Transverse colon (tissue), 4 donors: ENCODE measurements at regions not wholly inside any gene's neighbourhood (a gene's known extent, or its start where the extent isn't known, plus 50 kb on each side); places are given as distances from the start of the nearest gene placed in this dataset.

Experiments used
- DNase-seq: peaks from one replicate; pipeline ENCODE4 v3.0.0-alpha.2; 2019
- H3K27ac ChIP-seq, 4 donors: fragments of 200-600 bp; sonication (generic); 2 replicates each; pipeline ENCODE4 v1.5.1; 2016 to 2018; ENCODE audit warnings: inconsistent platforms in 4 of 4
- H3K27me3 ChIP-seq: fragments of 200-600 bp; sonication (generic); 2 replicates; pipeline ENCODE4 v1.5.1; 2017; ENCODE audit warnings: inconsistent platforms
- H3K36me3 ChIP-seq, 4 donors: fragments of 200-600 bp; sonication (generic); 2 replicates each; pipeline ENCODE4 v1.5.1; 2017 to 2019; ENCODE audit warnings: inconsistent platforms in 4 of 4
- H3K4me1 ChIP-seq, 4 donors: fragments of 200-600 bp; sonication (generic); 2 replicates each; pipeline ENCODE4 v1.5.1; 2017 to 2020; ENCODE audit warnings: inconsistent platforms in 4 of 4
- H3K4me3 ChIP-seq, 4 donors: fragments of 200-600 bp; sonication (generic); 1 replicate in 1 of 4; 2 replicates in 3 of 4; pipeline versions ENCODE4 v1.5.1 to v1.6.1; 2017 to 2019; ENCODE audit warnings: inconsistent platforms in 4 of 4
- H3K9me3 ChIP-seq, 2 donors: fragments of 200-600 bp; sonication (generic); 2 replicates each; pipeline ENCODE4 v1.5.1; 2017 to 2019; ENCODE audit warnings: inconsistent platforms in 2 of 2
- EP300 ChIP-seq: sonication (generic); formaldehyde crosslinking; IDR thresholded peaks from one replicate; pipeline ENCODE4 v1.6.1; 2017; ENCODE audit warnings: antibody characterized with exemption, low read depth
- POLR2A ChIP-seq: fragments of 450-650 bp; IDR thresholded peaks from one replicate; pipeline ENCODE4 v1.6.1; 2016; ENCODE audit warnings: antibody characterized with exemption, mild to moderate bottlenecking, moderate library complexity
- POLR2AphosphoS5 ChIP-seq, 3 donors: sonication (generic); formaldehyde crosslinking; IDR thresholded peaks; one replicate each; pipeline ENCODE4 v1.6.1; 2016; ENCODE audit warnings: antibody characterized with exemption in 3 of 3
- WGBS, 2 donors: methylation state at CpG; one replicate each; pipeline ENCODE4 v1.1.5; 2018; ENCODE audit warnings: low coverage in 1 of 2; 5-methylcytosine and 5-hydroxymethylcytosine counted together
- in situ Hi-C, 4 donors: fragments of 200-750 bp; cut with MboI; loops; one replicate each; pipeline versions ENCODE4 v1.15.0 to v1.15.1; 2017; ENCODE audit warnings: low sequenced_read_pairs in 3 of 4, low pct_ligation_motif_present in 1 of 4, low pct_unique_long_range_greater_than_20kb in 1 of 4
- intact Hi-C: fragments of 100-400 bp; cut with DNase I; formaldehyde crosslinking; loops from one replicate; pipeline ENCODE4 v1.15.1; 2023; ENCODE audit warnings: low total_unique reads
- TF ChIP-seq, protein P1 (sequence below), 5 experiments: fragments of 200-600 bp in 3 of 5; fragments of 450-650 bp in 2 of 5; sonication (generic) in 3 of 5; IDR thresholded peaks; 1 replicate in 2 of 5; 2 replicates in 3 of 5; pipeline ENCODE4 v1.5.1; 2016 to 2017; ENCODE audit warnings: antibody characterized with exemption in 5 of 5, inconsistent platforms in 3 of 5, mild to moderate bottlenecking in 2 of 5, moderate library complexity in 1 of 5

DNA sequence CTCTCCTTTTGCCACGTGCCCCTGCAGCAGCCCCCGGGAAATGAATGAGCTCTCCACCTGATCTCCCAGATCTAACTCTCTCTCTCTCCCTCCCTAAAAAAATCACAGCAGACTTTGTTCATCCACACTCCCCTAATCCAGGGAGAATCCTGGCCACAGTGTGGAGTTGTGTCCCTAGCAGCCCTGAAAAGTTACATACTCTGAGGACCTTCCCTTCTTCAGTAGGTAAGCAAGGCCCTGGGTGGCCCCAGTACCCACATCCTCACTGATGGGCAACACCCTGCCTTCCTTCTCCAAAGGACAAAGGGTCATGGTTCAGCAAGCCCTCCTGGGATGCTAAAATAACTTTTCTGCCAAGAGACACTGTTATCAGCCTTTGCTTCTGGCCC lies 76.9 kb upstream of the GLI2 start:
- DNase-seq = no peak
- WGBS, 2 donors = 83% methylated on average over 2 of the region's 2 CpGs; no CpG with 5 or more reads in 1 of the 2 donors
- Histone ChIP-seq H3K27me3 (peaks cover 15% of the 10 kb centered on the region), H3K27ac (no peak overlapping the region), H3K4me3 (no peak overlapping the region), H3K36me3 (no peaks in the 10 kb centered on the region), H3K9me3 (no peaks in the 10 kb centered on the region), H3K4me1 (peaks cover 0 to 13% (median 3%) of the 10 kb centered on the region in 4 donors)
- intact Hi-C loops (loop anchor here (5.0 kb wide), 1 partner anchor 1529 kb away; no protein-coding TSS in a partner anchor), in situ Hi-C loops (no loop called here)
- no peak for TF ChIP-seq EP300
- TF ChIP-seq POLR2AphosphoS5 (IDR thresholded peaks at IDR 0.05) = no peak
- no peak for TF ChIP-seq POLR2A
- TF ChIP-seq, protein P1, sequence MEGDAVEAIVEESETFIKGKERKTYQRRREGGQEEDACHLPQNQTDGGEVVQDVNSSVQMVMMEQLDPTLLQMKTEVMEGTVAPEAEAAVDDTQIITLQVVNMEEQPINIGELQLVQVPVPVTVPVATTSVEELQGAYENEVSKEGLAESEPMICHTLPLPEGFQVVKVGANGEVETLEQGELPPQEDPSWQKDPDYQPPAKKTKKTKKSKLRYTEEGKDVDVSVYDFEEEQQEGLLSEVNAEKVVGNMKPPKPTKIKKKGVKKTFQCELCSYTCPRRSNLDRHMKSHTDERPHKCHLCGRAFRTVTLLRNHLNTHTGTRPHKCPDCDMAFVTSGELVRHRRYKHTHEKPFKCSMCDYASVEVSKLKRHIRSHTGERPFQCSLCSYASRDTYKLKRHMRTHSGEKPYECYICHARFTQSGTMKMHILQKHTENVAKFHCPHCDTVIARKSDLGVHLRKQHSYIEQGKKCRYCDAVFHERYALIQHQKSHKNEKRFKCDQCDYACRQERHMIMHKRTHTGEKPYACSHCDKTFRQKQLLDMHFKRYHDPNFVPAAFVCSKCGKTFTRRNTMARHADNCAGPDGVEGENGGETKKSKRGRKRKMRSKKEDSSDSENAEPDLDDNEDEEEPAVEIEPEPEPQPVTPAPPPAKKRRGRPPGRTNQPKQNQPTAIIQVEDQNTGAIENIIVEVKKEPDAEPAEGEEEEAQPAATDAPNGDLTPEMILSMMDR (IDR thresholded peaks at IDR 0.05) = no peak

DNA sequence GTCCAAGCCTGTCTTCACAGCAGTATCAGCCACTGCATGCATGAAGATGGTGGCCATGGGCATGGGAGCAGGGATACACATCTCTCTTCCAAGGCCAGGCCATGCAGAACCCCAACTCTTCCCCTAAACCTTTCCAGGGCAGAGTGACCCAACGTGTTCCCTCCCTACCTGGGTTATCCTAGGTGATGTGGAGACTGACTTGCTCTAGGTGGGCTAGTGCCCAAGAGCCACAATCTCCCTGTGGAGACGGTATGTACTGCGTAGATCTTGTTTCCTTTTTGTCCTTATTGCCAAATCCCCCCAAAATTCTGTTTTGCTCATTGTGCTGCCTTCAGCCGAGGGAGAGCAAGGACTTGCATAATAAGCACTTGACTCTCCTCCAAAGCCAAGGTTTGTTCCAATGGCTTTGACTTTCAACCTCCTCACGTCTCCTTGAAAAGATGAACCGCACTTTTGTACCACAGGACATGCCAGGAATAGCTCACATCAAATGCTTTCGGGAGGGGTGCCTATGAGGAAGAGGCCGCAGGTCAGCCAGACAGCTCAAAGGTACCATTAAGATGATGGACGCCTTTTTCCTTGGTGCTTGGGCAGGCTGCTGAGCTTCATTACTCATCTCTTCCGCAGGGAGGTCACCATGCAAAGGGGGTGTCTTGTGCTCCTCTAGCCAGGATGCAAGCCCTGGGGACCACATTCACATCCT lies 76.2 kb upstream of the GLI2 start:
- in situ Hi-C loops = no loop called here
- 95% methylated on average over 10 of the region's 10 CpGs; no CpG with 5 or more reads in 1 of the 2 donors for WGBS, 2 donors

DNA sequence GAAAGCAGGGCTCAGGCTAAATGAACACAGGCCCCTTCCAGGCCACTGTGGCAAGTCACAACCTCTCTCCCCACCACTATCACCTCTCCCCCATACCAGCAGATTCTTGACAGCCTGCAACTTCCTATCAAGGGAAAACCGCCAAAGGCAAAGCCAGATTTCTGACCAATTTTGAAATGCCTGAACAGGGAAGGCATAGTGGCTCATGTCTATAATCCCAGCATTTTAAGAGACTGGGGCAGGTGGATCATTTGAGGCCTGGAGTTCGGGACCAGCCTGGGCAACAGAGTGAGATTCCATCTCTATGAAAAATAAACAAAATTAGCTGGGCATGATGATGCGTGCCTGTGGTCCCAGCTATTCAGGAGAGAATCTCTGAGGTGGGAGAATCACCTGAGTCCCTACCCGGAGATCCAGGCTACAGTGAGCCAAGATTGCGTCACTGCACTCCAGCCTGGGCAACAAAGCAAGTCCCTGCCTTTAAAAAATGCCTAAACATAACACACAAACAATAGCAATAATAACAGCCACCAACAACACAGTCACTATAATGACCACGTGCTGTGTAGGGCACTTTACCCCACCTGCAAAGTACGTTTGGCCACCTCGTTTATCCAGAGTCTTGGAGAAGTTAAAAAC lies 75.5 kb upstream of the GLI2 start:
- in situ Hi-C loops = no loop called here
- intact Hi-C loops = no loop called here
- TF ChIP-seq EP300 = no peak
- TF ChIP-seq, protein P1 (IDR thresholded peaks at IDR 0.05) = no peak
- TF ChIP-seq POLR2A = no peak
- no peak for TF ChIP-seq POLR2AphosphoS5 (IDR thresholded peaks at IDR 0.05)
- Histone ChIP-seq H3K4me3 (no peak overlapping the region), H3K27ac (no peak overlapping the region), H3K27me3 (peaks cover 3% of the 10 kb centered on the region), H3K4me1 (peaks cover 0 to 13% (median 0%) of the 10 kb centered on the region in 4 donors), H3K36me3 (no peaks in the 10 kb centered on the region), H3K9me3 (no peaks in the 10 kb centered on the region)
- 41 to 74% methylated on average over 3 to 8 of the region's 8 CpGs for WGBS, 2 donors
- DNase-seq = no peak

More for the DNA sequence above, 76.2 kb upstream of the GLI2 start:
- TF ChIP-seq, protein P1 (IDR thresholded peaks at IDR 0.05) = no peak
- TF ChIP-seq POLR2A = no peak
- no peak for TF ChIP-seq EP300
- TF ChIP-seq POLR2AphosphoS5 (IDR thresholded peaks at IDR 0.05) = no peak
- H3K27me3 ChIP-seq = peaks cover 11% of the 10 kb centered on the region
- DNase-seq = no peak
- H3K4me1 ChIP-seq = peaks cover 0 to 13% (median 2%) of the 10 kb centered on the region in 4 donors
- intact Hi-C loops = loop anchor here (5.0 kb wide), 1 partner anchor 1528 kb away; no protein-coding TSS in a partner anchor
- H3K36me3 ChIP-seq = no peaks in the 10 kb centered on the region
- no peaks in the 10 kb centered on the region for H3K9me3 ChIP-seq
- H3K27ac ChIP-seq = no peak overlapping the region
- no peak overlapping the region for H3K4me3 ChIP-seq

DNA sequence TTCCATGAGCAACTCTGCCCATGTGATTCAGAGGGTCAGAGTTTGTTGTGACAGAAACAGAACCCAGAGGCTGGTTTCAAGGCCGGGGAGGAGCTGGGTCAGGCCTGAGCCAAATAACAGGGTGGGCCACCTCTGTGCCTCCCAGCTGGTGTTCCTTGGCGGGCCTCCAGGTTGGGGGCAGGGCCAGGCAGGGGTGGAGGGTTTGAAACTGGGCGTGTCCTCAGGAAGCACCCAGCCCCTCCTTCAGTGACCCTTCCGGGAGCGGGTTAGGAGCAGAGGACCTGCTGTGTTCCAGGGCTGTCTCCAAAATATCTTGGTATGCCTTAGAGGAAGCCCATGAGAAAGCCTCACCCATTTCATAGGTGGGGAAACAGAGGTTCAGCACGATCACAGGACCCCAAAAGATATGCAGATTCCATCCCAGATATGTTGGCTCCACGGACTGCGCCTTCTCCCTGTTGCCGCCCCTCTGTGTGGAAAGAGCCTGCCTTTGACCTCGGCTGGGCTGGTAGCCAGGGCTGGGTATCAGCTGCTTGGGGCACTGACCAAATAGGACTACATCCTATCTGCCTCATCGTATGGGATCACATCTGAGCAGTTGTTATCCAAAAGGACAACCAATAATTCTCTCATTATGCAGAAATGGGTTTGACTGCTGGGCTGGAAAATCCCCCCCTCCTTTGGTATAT lies 74.8 kb upstream of the GLI2 start:
- H3K27me3 ChIP-seq = peaks cover 3% of the 10 kb centered on the region
- TF ChIP-seq POLR2AphosphoS5 (IDR thresholded peaks at IDR 0.05) (no peak), POLR2A (no peak), EP300 (no peak)
- TF ChIP-seq, protein P1 (IDR thresholded peaks at IDR 0.05) = no peak
- peaks cover 0 to 13% (median 0%) of the 10 kb centered on the region in 4 donors for H3K4me1 ChIP-seq
- no peak overlapping the region for H3K27ac ChIP-seq
- peaks cover 0 to under 1% of the 10 kb centered on the region in 2 donors for H3K9me3 ChIP-seq
- in situ Hi-C loops = no loop called here
- intact Hi-C loops = no loop called here
- whole genome bisulfite sequencing, 2 donors = 49% methylated on average over 11 of the region's 11 CpGs; no CpG with 5 or more reads in 1 of the 2 donors
- H3K4me3 ChIP-seq = no peak overlapping the region
- H3K36me3 ChIP-seq = no peaks in the 10 kb centered on the region
- DNase-seq = peak; percentile 38
